ENCODE measurements at regions not wholly inside any gene's neighbourhood (a gene's known extent, or its start where the extent isn't known, plus 50 kb on each side); places are given as distances from the start of the nearest gene placed in this dataset.

DNA sequence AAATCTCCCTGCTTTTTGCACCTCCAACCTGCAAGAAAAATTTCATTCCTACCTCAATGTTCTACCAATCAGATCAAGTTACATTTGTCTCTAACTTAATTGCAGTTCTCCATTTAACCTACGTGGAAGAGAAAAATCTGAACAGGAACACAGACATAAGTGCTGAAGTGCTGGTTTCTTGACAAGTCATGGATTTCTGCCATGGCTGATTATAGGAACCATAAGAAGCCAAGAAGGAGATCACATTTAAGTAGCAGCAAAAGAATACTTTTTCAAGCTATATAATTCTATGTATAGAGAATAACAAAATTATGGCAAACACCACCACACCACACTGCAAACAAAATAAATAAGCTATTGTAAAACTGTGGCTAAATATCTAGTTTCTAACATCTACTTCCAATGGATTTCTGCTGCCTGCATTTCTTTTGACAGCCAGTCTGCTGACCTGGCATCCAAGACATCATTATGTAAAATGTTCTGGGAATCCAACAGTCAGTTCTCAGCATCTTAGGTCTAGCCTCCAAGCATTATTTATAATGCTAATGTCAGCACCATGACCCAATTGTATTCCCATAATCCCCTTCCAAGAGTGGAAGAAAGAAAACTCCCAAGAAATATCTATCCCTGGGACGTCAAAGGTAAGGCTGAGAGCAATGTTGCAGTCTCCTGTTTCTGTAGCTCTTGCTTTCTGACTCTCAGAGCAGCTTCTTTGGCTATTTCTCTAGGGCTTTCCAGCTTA lies 50.8 kb upstream of the GAB1 start:
- no peaks in the 10 kb centered on the region for H3K27me3 ChIP-seq
- peak overlapping the region in 4 of 5 donors; percentile 61 to 76 (median 76) for H3K27ac ChIP-seq
- H3K4me1 ChIP-seq, result peaks cover 0 to 37% (median 6%) of the 10 kb centered on the region in 4 donors
- intact Hi-C loops (cut with DNase I; ENCODE audit: low total_unique reads), result no loop called here
- WGBS, 5 donors, result 46 to 57% (median 51%) methylated on average over 2 of the region's 2 CpGs
- no peak overlapping the region for H3K4me3 ChIP-seq
- no peaks in the 10 kb centered on the region for H3K36me3 ChIP-seq
- no peaks in the 10 kb centered on the region for H3K9me3 ChIP-seq
- peak in 1 of 2 donors; percentile 41 for DNase-seq
- TF ChIP-seq POLR2AphosphoS5 (IDR thresholded peaks at IDR 0.05), result peak in 1 of 3 donors; percentile 14
- TF ChIP-seq EP300 (IDR thresholded peaks at IDR 0.05), result no peak
- TF ChIP-seq, protein P1, sequence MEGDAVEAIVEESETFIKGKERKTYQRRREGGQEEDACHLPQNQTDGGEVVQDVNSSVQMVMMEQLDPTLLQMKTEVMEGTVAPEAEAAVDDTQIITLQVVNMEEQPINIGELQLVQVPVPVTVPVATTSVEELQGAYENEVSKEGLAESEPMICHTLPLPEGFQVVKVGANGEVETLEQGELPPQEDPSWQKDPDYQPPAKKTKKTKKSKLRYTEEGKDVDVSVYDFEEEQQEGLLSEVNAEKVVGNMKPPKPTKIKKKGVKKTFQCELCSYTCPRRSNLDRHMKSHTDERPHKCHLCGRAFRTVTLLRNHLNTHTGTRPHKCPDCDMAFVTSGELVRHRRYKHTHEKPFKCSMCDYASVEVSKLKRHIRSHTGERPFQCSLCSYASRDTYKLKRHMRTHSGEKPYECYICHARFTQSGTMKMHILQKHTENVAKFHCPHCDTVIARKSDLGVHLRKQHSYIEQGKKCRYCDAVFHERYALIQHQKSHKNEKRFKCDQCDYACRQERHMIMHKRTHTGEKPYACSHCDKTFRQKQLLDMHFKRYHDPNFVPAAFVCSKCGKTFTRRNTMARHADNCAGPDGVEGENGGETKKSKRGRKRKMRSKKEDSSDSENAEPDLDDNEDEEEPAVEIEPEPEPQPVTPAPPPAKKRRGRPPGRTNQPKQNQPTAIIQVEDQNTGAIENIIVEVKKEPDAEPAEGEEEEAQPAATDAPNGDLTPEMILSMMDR (IDR thresholded peaks at IDR 0.05), result no peak
- TF ChIP-seq POLR2A (IDR thresholded peaks at IDR 0.05), result no peak

DNA sequence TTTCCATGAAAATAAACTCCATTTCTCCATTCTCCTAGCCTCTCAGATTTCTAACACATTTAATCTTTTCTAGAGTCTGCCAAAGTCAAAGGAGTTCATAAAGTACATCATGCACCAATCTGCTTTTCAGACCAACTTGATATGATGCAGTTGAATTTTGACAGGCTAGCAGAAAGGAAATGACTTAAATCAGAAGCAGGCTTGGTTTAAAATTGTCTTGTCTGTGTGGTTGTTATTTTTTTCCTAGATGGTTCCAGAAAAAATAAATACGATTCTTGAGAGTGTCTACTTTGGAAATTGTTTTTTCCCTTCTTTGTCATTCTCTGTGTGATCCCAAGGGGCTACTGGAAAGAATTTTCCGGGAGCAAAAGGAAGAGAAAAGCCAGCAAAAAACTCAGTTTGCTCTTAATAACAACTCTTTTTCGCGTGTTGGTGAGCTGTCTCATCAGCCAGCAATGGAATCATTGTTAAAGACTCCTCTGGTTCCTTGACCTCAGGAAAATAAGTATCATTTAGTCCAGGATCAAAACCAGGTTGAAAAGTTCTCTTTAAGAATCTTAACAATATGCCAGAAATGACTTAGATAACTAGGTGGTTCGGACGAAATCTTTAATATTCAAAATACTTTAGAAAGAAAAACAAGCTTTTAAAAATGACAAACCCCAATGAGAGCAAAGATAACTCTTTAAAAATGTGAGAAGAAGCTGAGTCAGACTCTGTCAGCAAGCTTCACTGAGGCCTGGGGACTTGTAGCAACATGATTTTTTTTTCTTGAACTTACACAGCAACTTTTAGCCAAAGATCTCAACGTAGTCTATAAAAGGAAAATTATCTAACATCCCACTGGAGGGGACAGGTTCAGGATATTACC lies 49.7 kb upstream of the GAB1 start:
- Histone ChIP-seq H3K27ac (peak overlapping the region in 4 of 5 donors; percentile 61 to 76 (median 76)), H3K4me3 (no peak overlapping the region), H3K36me3 (no peaks in the 10 kb centered on the region), H3K27me3 (no peaks in the 10 kb centered on the region), H3K4me1 (peaks cover 0 to 42% (median 6%) of the 10 kb centered on the region in 4 donors), H3K9me3 (no peaks in the 10 kb centered on the region)
- no peak for DNase-seq
- 52 to 69% (median 61%) methylated on average over 7 of the region's 7 CpGs for WGBS, 5 donors
- intact Hi-C loops (cut with DNase I; ENCODE audit: low total_unique reads), result no loop called here
- TF ChIP-seq POLR2AphosphoS5 (IDR thresholded peaks at IDR 0.05) (no peak), POLR2A (IDR thresholded peaks at IDR 0.05) (no peak), EP300 (IDR thresholded peaks at IDR 0.05) (no peak)
- TF ChIP-seq, protein P1 (IDR thresholded peaks at IDR 0.05), result no peak

Measured in stomach (tissue), 8 donors.